Endothelial cell of umbilical vein (primary cell): ENCODE measurements at regions not wholly inside any gene's neighbourhood (a gene's known extent, or its start where the extent isn't known, plus 50 kb on each side); places are given as distances from the start of the nearest gene placed in this dataset.

Experiments used
- CTCF ChIP-seq, 2 donors: IDR thresholded peaks; 1 replicate in 1 of 2; 2 replicates in 1 of 2; pipeline ENCODE4 v1.5.1; 2011; ENCODE audit warnings: low read length in 2 of 2, mild to moderate bottlenecking in 2 of 2, moderate library complexity in 2 of 2, control low read depth in 1 of 2, inconsistent platforms in 1 of 2, low read depth in 1 of 2; ENCODE audit not compliant: insufficient read depth in 1 of 2; ENCODE audit errors: extremely low read depth in 1 of 2
- EZH2 ChIP-seq: IDR thresholded peaks from 2 replicates; pipeline ENCODE4 v1.6.1; 2012; ENCODE audit warnings: borderline replicate concordance, low read depth, mild to moderate bottlenecking, moderate library complexity, low read length, inconsistent platforms; ENCODE audit not compliant: severe bottlenecking
- FOS ChIP-seq: IDR thresholded peaks from 2 replicates; pipeline ENCODE4 v1.6.1; 2011; ENCODE audit warnings: mild to moderate bottlenecking, low read length, moderate library complexity, borderline replicate concordance; ENCODE audit not compliant: insufficient read depth
- GATA2 ChIP-seq: IDR thresholded peaks from 2 replicates; pipeline ENCODE4 v1.7.0; 2011; ENCODE audit warnings: low read depth, mild to moderate bottlenecking, moderate library complexity, mixed read lengths, low read length; ENCODE audit not compliant: insufficient read length, insufficient read depth
- MAX ChIP-seq: IDR thresholded peaks from 2 replicates; pipeline ENCODE4 v1.6.1; 2011; ENCODE audit not compliant: insufficient read depth, insufficient read length
- MYC ChIP-seq: IDR thresholded peaks from one replicate; pipeline ENCODE4 v1.6.1; 2011; ENCODE audit warnings: mild to moderate bottlenecking, low read depth, low read length
- POLR2A ChIP-seq: IDR thresholded peaks from 2 replicates; pipeline ENCODE4 v1.6.1; 2012; ENCODE audit warnings: low read depth, mild to moderate bottlenecking, control low read depth, low read length
- POLR2AphosphoS5 ChIP-seq: IDR thresholded peaks from 2 replicates; pipeline ENCODE4 v1.6.1; 2012; ENCODE audit warnings: low read depth, mild to moderate bottlenecking, control low read depth, low read length, moderate library complexity; ENCODE audit not compliant: insufficient read depth

GRCh38 chr2:16165518-16166326, 225.4 kb downstream of the MYCN start:
- TF ChIP-seq CTCF (IDR thresholded peaks at IDR 0.05; ENCODE audit: extremely low read depth in 1 of 2, insufficient read depth in 1 of 2, low read depth in 1 of 2, low read length in 2 of 2), result no peak
- TF ChIP-seq POLR2AphosphoS5, result no peak
- no peak for TF ChIP-seq MAX
- no peak for TF ChIP-seq POLR2A
- TF ChIP-seq MYC, result no peak
- no peak for TF ChIP-seq EZH2
- TF ChIP-seq GATA2, result no peak
- TF ChIP-seq FOS, result no peak
